ENCODE measurements at regions not wholly inside any gene's neighbourhood (a gene's known extent, or its start where the extent isn't known, plus 50 kb on each side); places are given as distances from the start of the nearest gene placed in this dataset.
"Not testable (repeated sequence)": the region's sequence is repeated elsewhere in the genome, so short reads cannot be mapped to it uniquely, and the experiment has no call there.

GRCh38 chr6:84821314-84821713 lies 56.9 kb upstream of the TBX18 start:
- TF ChIP-seq POLR2AphosphoS5, POLR2A (IDR thresholded peaks at IDR 0.05; ENCODE audit: low read depth, low read length): not testable (repeated sequence)

All from GM12892 (cell line).